ENCODE measurements at regions not wholly inside any gene's neighbourhood (a gene's known extent, or its start where the extent isn't known, plus 50 kb on each side); places are given as distances from the start of the nearest gene placed in this dataset.
"Not testable (repeated sequence)": the region's sequence is repeated elsewhere in the genome, so short reads cannot be mapped to it uniquely, and the experiment has no call there.

GRCh38 chr2:61671561-61672315 is 133.6 kb upstream of the XPO1 start:
- H3K27me3 ChIP-seq (ENCODE audit: low read depth, low read length): no peaks in the 10 kb centered on the region
- no peaks in the 10 kb centered on the region for H3K36me3 ChIP-seq (ENCODE audit: control insufficient read depth in 1 of 2, insufficient read depth in 2 of 2, low read length in 2 of 2)
- peaks cover 4 to 8% of the 10 kb centered on the region in 2 donors for H3K9me3 ChIP-seq (ENCODE audit: control insufficient read depth in 1 of 2, low read length in 2 of 2)
- H3K4me1 ChIP-seq (ENCODE audit: control insufficient read depth in 1 of 2, insufficient read depth in 2 of 2, low read length in 2 of 2): peaks cover 6 to 7% of the 10 kb centered on the region in 2 donors
- peak overlapping the region; percentile 25 to 70 for H3K4me3 ChIP-seq (ENCODE audit: low read depth in 1 of 2, low read length in 2 of 2)
- H3K27ac ChIP-seq (ENCODE audit: low read length): peak overlapping the region; percentile 97

GRCh38 chr2:61670591-61671501 is 132.7 kb upstream of the XPO1 start:
- no peaks in the 10 kb centered on the region for H3K36me3 ChIP-seq (ENCODE audit: control insufficient read depth in 1 of 2, insufficient read depth in 2 of 2, low read length in 2 of 2)
- H3K4me1 ChIP-seq (ENCODE audit: control insufficient read depth in 1 of 2, insufficient read depth in 2 of 2, low read length in 2 of 2): peaks cover 6 to 7% of the 10 kb centered on the region in 2 donors
- peak overlapping the region; percentile 97 for H3K27ac ChIP-seq (ENCODE audit: low read length)
- H3K4me3 ChIP-seq (ENCODE audit: low read depth in 1 of 2, low read length in 2 of 2): peak overlapping the region; percentile 25 to 70
- peaks cover 4 to 8% of the 10 kb centered on the region in 2 donors for H3K9me3 ChIP-seq (ENCODE audit: control insufficient read depth in 1 of 2, low read length in 2 of 2)
- H3K27me3 ChIP-seq (ENCODE audit: low read depth, low read length): no peaks in the 10 kb centered on the region

GRCh38 chr2:61664190-61664589 is 126.0 kb upstream of the XPO1 start:
- Histone ChIP-seq H3K9me3 (ENCODE audit: control insufficient read depth in 1 of 2, low read length in 2 of 2) (no peaks in the 10 kb centered on the region), H3K27me3 (ENCODE audit: low read depth, low read length) (no peaks in the 10 kb centered on the region), H3K4me1 (ENCODE audit: control insufficient read depth in 1 of 2, insufficient read depth in 2 of 2, low read length in 2 of 2) (peaks cover 0 to 6% of the 10 kb centered on the region in 2 donors), H3K27ac (ENCODE audit: low read length) (no peak overlapping the region), H3K36me3 (ENCODE audit: control insufficient read depth in 1 of 2, insufficient read depth in 2 of 2, low read length in 2 of 2) (no peaks in the 10 kb centered on the region), H3K4me3 (ENCODE audit: low read depth in 1 of 2, low read length in 2 of 2) (no peak overlapping the region)

- no peaks in the 10 kb centered on the region for H3K27me3 ChIP-seq (ENCODE audit: low read depth, low read length)
- no peaks in the 10 kb centered on the region for H3K36me3 ChIP-seq (ENCODE audit: control insufficient read depth in 1 of 2, insufficient read depth in 2 of 2, low read length in 2 of 2)
- H3K9me3 ChIP-seq (ENCODE audit: control insufficient read depth in 1 of 2, low read length in 2 of 2): no peaks in the 10 kb centered on the region
- H3K4me1 ChIP-seq (ENCODE audit: control insufficient read depth in 1 of 2, insufficient read depth in 2 of 2, low read length in 2 of 2): peaks cover 0 to 6% of the 10 kb centered on the region in 2 donors
- no peak overlapping the region for H3K27ac ChIP-seq (ENCODE audit: low read length)
- no peak overlapping the region for H3K4me3 ChIP-seq (ENCODE audit: low read depth in 1 of 2, low read length in 2 of 2)
These were observed 124.8 kb upstream of the XPO1 start for GRCh38 chr2:61662990-61663389.

GRCh38 chr2:61660511-61661388 is 122.6 kb upstream of the XPO1 start:
- H3K4me1 ChIP-seq (ENCODE audit: control insufficient read depth in 1 of 2, insufficient read depth in 2 of 2, low read length in 2 of 2): peaks cover 0 to 6% of the 10 kb centered on the region in 2 donors
- H3K9me3 ChIP-seq (ENCODE audit: control insufficient read depth in 1 of 2, low read length in 2 of 2): no peaks in the 10 kb centered on the region
- H3K27me3 ChIP-seq (ENCODE audit: low read depth, low read length): no peaks in the 10 kb centered on the region
- H3K4me3 ChIP-seq (ENCODE audit: low read depth in 1 of 2, low read length in 2 of 2): no peak overlapping the region
- no peak overlapping the region for H3K27ac ChIP-seq (ENCODE audit: low read length)
- no peaks in the 10 kb centered on the region for H3K36me3 ChIP-seq (ENCODE audit: control insufficient read depth in 1 of 2, insufficient read depth in 2 of 2, low read length in 2 of 2)

GRCh38 chr2:61658841-61659780 is 121.0 kb upstream of the XPO1 start:
- Histone ChIP-seq H3K4me1 (ENCODE audit: control insufficient read depth in 1 of 2, insufficient read depth in 2 of 2, low read length in 2 of 2) (peaks cover 0 to 6% of the 10 kb centered on the region in 2 donors), H3K9me3 (ENCODE audit: control insufficient read depth in 1 of 2, low read length in 2 of 2) (no peaks in the 10 kb centered on the region), H3K36me3 (ENCODE audit: control insufficient read depth in 1 of 2, insufficient read depth in 2 of 2, low read length in 2 of 2) (no peaks in the 10 kb centered on the region), H3K27me3 (ENCODE audit: low read depth, low read length) (no peaks in the 10 kb centered on the region), H3K27ac (ENCODE audit: low read length) (no peak overlapping the region), H3K4me3 (ENCODE audit: low read depth in 1 of 2, low read length in 2 of 2) (no peak overlapping the region)

- not testable (repeated sequence) for H3K4me1 ChIP-seq (ENCODE audit: control insufficient read depth in 1 of 2, insufficient read depth in 2 of 2, low read length in 2 of 2); H3K27ac ChIP-seq (ENCODE audit: low read length); H3K27me3 ChIP-seq (ENCODE audit: low read depth, low read length); H3K36me3 ChIP-seq (ENCODE audit: control insufficient read depth in 1 of 2, insufficient read depth in 2 of 2, low read length in 2 of 2); H3K4me3 ChIP-seq (ENCODE audit: low read depth in 1 of 2, low read length in 2 of 2); H3K9me3 ChIP-seq (ENCODE audit: control insufficient read depth in 1 of 2, low read length in 2 of 2)
These were observed 111.8 kb upstream of the XPO1 start for GRCh38 chr2:61649946-61650345.

GRCh38 chr2:61649021-61649420 is 110.9 kb upstream of the XPO1 start:
- Histone ChIP-seq H3K27ac (ENCODE audit: low read length) (no peak overlapping the region), H3K4me1 (ENCODE audit: control insufficient read depth in 1 of 2, insufficient read depth in 2 of 2, low read length in 2 of 2) (no peaks in the 10 kb centered on the region), H3K27me3 (ENCODE audit: low read depth, low read length) (no peaks in the 10 kb centered on the region), H3K9me3 (ENCODE audit: control insufficient read depth in 1 of 2, low read length in 2 of 2) (peaks cover 0 to 2% of the 10 kb centered on the region in 2 donors), H3K36me3 (ENCODE audit: control insufficient read depth in 1 of 2, insufficient read depth in 2 of 2, low read length in 2 of 2) (no peaks in the 10 kb centered on the region), H3K4me3 (ENCODE audit: low read depth in 1 of 2, low read length in 2 of 2) (no peak overlapping the region)

- no peaks in the 10 kb centered on the region for H3K4me1 ChIP-seq (ENCODE audit: control insufficient read depth in 1 of 2, insufficient read depth in 2 of 2, low read length in 2 of 2)
- no peaks in the 10 kb centered on the region for H3K36me3 ChIP-seq (ENCODE audit: control insufficient read depth in 1 of 2, insufficient read depth in 2 of 2, low read length in 2 of 2)
- no peaks in the 10 kb centered on the region for H3K27me3 ChIP-seq (ENCODE audit: low read depth, low read length)
- H3K9me3 ChIP-seq (ENCODE audit: control insufficient read depth in 1 of 2, low read length in 2 of 2): peaks cover 0 to 2% of the 10 kb centered on the region in 2 donors
- H3K4me3 ChIP-seq (ENCODE audit: low read depth in 1 of 2, low read length in 2 of 2): no peak overlapping the region
- H3K27ac ChIP-seq (ENCODE audit: low read length): no peak overlapping the region
These were observed 108.9 kb upstream of the XPO1 start for GRCh38 chr2:61647044-61647443.

GRCh38 chr2:61645911-61646310 is 107.8 kb upstream of the XPO1 start:
- no peak overlapping the region for H3K4me3 ChIP-seq (ENCODE audit: low read depth in 1 of 2, low read length in 2 of 2)
- H3K27ac ChIP-seq (ENCODE audit: low read length): no peak overlapping the region
- no peaks in the 10 kb centered on the region for H3K27me3 ChIP-seq (ENCODE audit: low read depth, low read length)
- H3K9me3 ChIP-seq (ENCODE audit: control insufficient read depth in 1 of 2, low read length in 2 of 2): peaks cover 0 to 2% of the 10 kb centered on the region in 2 donors
- H3K36me3 ChIP-seq (ENCODE audit: control insufficient read depth in 1 of 2, insufficient read depth in 2 of 2, low read length in 2 of 2): no peaks in the 10 kb centered on the region
- H3K4me1 ChIP-seq (ENCODE audit: control insufficient read depth in 1 of 2, insufficient read depth in 2 of 2, low read length in 2 of 2): no peaks in the 10 kb centered on the region
